ENCODE measurements at regions not wholly inside any gene's neighbourhood (a gene's known extent, or its start where the extent isn't known, plus 50 kb on each side); places are given as distances from the start of the nearest gene placed in this dataset.

DNA sequence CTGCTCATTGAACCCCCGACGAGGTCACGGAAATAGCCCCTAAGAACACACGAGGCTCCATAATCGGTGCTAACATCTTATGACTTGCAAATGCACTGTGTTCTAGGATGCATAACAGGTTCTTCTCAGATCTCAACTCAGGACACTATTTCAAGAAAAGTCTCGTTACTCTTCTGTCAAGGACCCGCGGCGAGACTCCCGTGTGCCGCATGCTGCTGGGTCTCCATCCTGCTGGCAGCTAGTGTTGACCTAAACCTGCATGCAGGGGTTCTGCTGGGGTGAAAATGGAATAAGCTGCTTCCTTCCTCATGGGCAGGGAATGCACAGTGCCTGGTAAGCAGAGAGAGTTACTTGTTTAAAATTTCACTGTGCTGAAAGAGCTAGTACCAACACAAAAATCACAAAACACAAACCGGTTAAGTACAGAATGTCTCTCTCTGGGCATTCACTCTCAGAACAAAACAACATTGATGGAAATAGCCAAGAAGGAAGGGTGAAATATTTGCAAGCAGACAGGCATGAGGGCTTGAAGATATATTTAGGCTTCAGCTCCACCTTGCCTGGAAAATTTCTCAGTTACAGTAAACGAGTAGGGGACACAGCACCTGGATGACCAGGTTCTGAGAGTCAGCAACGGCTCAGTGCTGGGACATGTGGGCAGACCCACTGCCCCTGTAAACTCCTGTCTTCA is 416.5 kb downstream of the GADD45G start (continued):
- TF ChIP-seq, protein P1, sequence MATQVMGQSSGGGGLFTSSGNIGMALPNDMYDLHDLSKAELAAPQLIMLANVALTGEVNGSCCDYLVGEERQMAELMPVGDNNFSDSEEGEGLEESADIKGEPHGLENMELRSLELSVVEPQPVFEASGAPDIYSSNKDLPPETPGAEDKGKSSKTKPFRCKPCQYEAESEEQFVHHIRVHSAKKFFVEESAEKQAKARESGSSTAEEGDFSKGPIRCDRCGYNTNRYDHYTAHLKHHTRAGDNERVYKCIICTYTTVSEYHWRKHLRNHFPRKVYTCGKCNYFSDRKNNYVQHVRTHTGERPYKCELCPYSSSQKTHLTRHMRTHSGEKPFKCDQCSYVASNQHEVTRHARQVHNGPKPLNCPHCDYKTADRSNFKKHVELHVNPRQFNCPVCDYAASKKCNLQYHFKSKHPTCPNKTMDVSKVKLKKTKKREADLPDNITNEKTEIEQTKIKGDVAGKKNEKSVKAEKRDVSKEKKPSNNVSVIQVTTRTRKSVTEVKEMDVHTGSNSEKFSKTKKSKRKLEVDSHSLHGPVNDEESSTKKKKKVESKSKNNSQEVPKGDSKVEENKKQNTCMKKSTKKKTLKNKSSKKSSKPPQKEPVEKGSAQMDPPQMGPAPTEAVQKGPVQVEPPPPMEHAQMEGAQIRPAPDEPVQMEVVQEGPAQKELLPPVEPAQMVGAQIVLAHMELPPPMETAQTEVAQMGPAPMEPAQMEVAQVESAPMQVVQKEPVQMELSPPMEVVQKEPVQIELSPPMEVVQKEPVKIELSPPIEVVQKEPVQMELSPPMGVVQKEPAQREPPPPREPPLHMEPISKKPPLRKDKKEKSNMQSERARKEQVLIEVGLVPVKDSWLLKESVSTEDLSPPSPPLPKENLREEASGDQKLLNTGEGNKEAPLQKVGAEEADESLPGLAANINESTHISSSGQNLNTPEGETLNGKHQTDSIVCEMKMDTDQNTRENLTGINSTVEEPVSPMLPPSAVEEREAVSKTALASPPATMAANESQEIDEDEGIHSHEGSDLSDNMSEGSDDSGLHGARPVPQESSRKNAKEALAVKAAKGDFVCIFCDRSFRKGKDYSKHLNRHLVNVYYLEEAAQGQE (IDR thresholded peaks at IDR 0.05; ENCODE audit: unreplicated experiment) = no peak
- TF ChIP-seq ZNF331 (CRISPR knock-in tag; IDR thresholded peaks at IDR 0.05; ENCODE audit: low read depth) = no peak
- TF ChIP-seq, protein P2, sequence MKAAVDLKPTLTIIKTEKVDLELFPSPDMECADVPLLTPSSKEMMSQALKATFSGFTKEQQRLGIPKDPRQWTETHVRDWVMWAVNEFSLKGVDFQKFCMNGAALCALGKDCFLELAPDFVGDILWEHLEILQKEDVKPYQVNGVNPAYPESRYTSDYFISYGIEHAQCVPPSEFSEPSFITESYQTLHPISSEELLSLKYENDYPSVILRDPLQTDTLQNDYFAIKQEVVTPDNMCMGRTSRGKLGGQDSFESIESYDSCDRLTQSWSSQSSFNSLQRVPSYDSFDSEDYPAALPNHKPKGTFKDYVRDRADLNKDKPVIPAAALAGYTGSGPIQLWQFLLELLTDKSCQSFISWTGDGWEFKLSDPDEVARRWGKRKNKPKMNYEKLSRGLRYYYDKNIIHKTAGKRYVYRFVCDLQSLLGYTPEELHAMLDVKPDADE (IDR thresholded peaks at IDR 0.05) = no peak
- TF ChIP-seq, protein P3, sequence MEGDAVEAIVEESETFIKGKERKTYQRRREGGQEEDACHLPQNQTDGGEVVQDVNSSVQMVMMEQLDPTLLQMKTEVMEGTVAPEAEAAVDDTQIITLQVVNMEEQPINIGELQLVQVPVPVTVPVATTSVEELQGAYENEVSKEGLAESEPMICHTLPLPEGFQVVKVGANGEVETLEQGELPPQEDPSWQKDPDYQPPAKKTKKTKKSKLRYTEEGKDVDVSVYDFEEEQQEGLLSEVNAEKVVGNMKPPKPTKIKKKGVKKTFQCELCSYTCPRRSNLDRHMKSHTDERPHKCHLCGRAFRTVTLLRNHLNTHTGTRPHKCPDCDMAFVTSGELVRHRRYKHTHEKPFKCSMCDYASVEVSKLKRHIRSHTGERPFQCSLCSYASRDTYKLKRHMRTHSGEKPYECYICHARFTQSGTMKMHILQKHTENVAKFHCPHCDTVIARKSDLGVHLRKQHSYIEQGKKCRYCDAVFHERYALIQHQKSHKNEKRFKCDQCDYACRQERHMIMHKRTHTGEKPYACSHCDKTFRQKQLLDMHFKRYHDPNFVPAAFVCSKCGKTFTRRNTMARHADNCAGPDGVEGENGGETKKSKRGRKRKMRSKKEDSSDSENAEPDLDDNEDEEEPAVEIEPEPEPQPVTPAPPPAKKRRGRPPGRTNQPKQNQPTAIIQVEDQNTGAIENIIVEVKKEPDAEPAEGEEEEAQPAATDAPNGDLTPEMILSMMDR (conservative IDR thresholded peaks at IDR 0.05; ENCODE audit: low read depth in 2 of 2) = no peak
- TF ChIP-seq JUNB (IDR thresholded peaks at IDR 0.05; ENCODE audit: unreplicated experiment) = no peak

DNA sequence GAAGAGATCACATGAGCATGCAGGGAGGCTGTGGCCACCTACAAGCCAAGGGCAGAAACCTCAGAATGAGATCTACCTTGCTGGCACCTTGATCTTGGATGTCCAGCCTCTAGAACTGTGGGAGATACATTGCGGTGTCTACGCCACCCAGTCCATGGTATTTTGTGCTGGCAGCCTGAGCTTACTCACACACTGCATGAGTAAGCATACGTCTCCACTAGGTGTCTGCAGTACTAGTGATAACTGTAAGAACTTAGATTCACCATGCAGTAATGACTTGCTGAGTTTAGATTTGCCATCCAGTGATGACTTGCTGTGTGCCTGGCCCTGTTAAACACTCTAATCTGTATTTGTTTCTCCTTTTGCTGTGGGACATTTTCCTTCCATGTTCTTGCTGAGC is 417.7 kb downstream of the GADD45G start:
- Histone ChIP-seq H4K20me1 (replicated peaks; ENCODE audit: insufficient read depth) (no peaks in the 10 kb centered on the region), H3K79me2 (replicated peaks; ENCODE audit: insufficient read depth) (no peaks in the 10 kb centered on the region), H3K4me1 (ENCODE audit: insufficient read depth) (peaks cover 25% of the 10 kb centered on the region), H2AFZ (no peak overlapping the region), H3K4me2 (no peak overlapping the region), H3K36me3 (ENCODE audit: insufficient read depth) (no peaks in the 10 kb centered on the region), H3K9me2 (ENCODE audit: insufficient read depth) (peaks cover 25% of the 10 kb centered on the region; the same call in 1 of the 2 replicates), H3K27ac (ENCODE audit: low read depth) (no peak overlapping the region), H3K4me3 (no peak overlapping the region), H3K27me3 (ENCODE audit: insufficient read depth) (no peaks in the 10 kb centered on the region), H3F3A (replicated peaks; ENCODE audit: low read depth) (no peaks in the 10 kb centered on the region)
- Mint-ChIP-seq H3K9me3 (no peaks in the 10 kb centered on the region), H3K27me3 (ENCODE audit: insufficient read depth, low read depth, poor library complexity) (peaks cover 6% of the 10 kb centered on the region), H3K27ac (no peak overlapping the region), H3K36me3 (ENCODE audit: low read depth) (no peaks in the 10 kb centered on the region), H3K4me1 (peaks cover 21% of the 10 kb centered on the region), H3K4me3 (no peak overlapping the region)
- ATAC-seq (no peak), DNase-seq (ENCODE audit: low spot score) (no peak)
- TF ChIP-seq, protein P1 (IDR thresholded peaks at IDR 0.05; ENCODE audit: unreplicated experiment) = no peak
- no peak for TF ChIP-seq CREB1 (CRISPR knock-in tag; IDR thresholded peaks at IDR 0.05; ENCODE audit: low read depth)
- TF ChIP-seq ZNF114 (CRISPR knock-in tag; IDR thresholded peaks at IDR 0.05) = no peak
- no peak for TF ChIP-seq EZH2 (IDR thresholded peaks at IDR 0.05; ENCODE audit: low read depth, unreplicated experiment)
- no peak for TF ChIP-seq EZH2phosphoT487 (IDR thresholded peaks at IDR 0.05; ENCODE audit: unreplicated experiment)
- TF ChIP-seq JUNB (IDR thresholded peaks at IDR 0.05; ENCODE audit: unreplicated experiment) = no peak
- TF ChIP-seq, protein P3 (conservative IDR thresholded peaks at IDR 0.05; ENCODE audit: low read depth in 2 of 2) = no peak
- no peak for TF ChIP-seq ZNF331 (CRISPR knock-in tag; IDR thresholded peaks at IDR 0.05; ENCODE audit: low read depth)
- TF ChIP-seq POLR2AphosphoS5 (IDR thresholded peaks at IDR 0.05; ENCODE audit: low read depth) = no peak

Measured in GM23338 (cell line).